GM23338 (cell line): ENCODE measurements at regions not wholly inside any gene's neighbourhood (a gene's known extent, or its start where the extent isn't known, plus 50 kb on each side); places are given as distances from the start of the nearest gene placed in this dataset.

Experiments used
- ATAC-seq: fragments of 200-7000 bp; cut with Tn5 transposase; 3 replicates; pipeline ENCODE4 v1.9.1; 2020
- DNase-seq: peaks from one replicate; pipeline ENCODE4 v3.0.0-alpha.2; 2015; ENCODE audit warnings: low spot score
- H2AFZ ChIP-seq: fragments of 200-600 bp; sonication (generic); 2 replicates; pipeline ENCODE4 v1.8.0; 2016; ENCODE audit warnings: antibody characterized with exemption, mild to moderate bottlenecking, moderate library complexity
- H3F3A ChIP-seq: fragments of 200-600 bp; sonication (generic); replicated peaks from 2 replicates; pipeline ENCODE4 v1.8.0; 2017; ENCODE audit warnings: antibody characterized with exemption, mixed run types, low read depth
- H3K27ac ChIP-seq: fragments of 200-600 bp; sonication (generic); 2 replicates; pipeline ENCODE4 v1.6.1; 2016; ENCODE audit warnings: low read depth
- H3K27me3 ChIP-seq: fragments of 200-600 bp; sonication (generic); 2 replicates; pipeline ENCODE4 v1.8.0; 2016; ENCODE audit warnings: mild to moderate bottlenecking, mixed run types, moderate library complexity; ENCODE audit not compliant: insufficient read depth
- H3K36me3 ChIP-seq: fragments of 200-600 bp; sonication (generic); 2 replicates; pipeline ENCODE4 v1.8.0; 2016; ENCODE audit warnings: mild to moderate bottlenecking; ENCODE audit not compliant: insufficient read depth
- H3K4me1 ChIP-seq: fragments of 200-600 bp; sonication (generic); 2 replicates; pipeline ENCODE4 v1.8.0; 2016; ENCODE audit warnings: mild to moderate bottlenecking, moderate library complexity; ENCODE audit not compliant: insufficient read depth
- H3K4me2 ChIP-seq: fragments of 200-600 bp; sonication (generic); 2 replicates; pipeline ENCODE4 v1.7.1; 2017; ENCODE audit warnings: mixed run types
- H3K4me3 ChIP-seq: fragments of 200-600 bp; sonication (generic); 2 replicates; pipeline ENCODE4 v1.6.1; 2016; ENCODE audit warnings: mixed run types
- H3K79me2 ChIP-seq: fragments of 200-600 bp; sonication (generic); replicated peaks from 2 replicates; pipeline ENCODE4 v1.8.0; 2017; ENCODE audit warnings: mild to moderate bottlenecking; ENCODE audit not compliant: insufficient read depth
- H3K9me2 ChIP-seq: fragments of 200-600 bp; sonication (generic); 2 replicates; pipeline ENCODE4 v1.8.0; 2017; ENCODE audit not compliant: insufficient read depth
- H4K20me1 ChIP-seq: fragments of 200-600 bp; sonication (generic); replicated peaks from 2 replicates; pipeline ENCODE4 v1.8.0; 2017; ENCODE audit warnings: mild to moderate bottlenecking; ENCODE audit not compliant: insufficient read depth
- H3K27ac Mint-ChIP-seq: 2 replicates; pipeline ENCODE4 v1.8.0; 2020; ENCODE audit warnings: inconsistent platforms, mild to moderate bottlenecking, moderate library complexity, mixed read lengths
- H3K27me3 Mint-ChIP-seq: 3 replicates; pipeline ENCODE4 v1.8.0; 2022; ENCODE audit warnings: low read depth, mild to moderate bottlenecking, moderate library complexity, mixed read lengths, inconsistent platforms; ENCODE audit not compliant: insufficient read depth, poor library complexity
- H3K36me3 Mint-ChIP-seq: 3 replicates; pipeline ENCODE4 v1.8.0; 2021; ENCODE audit warnings: low read depth, mild to moderate bottlenecking, inconsistent platforms, moderate library complexity, mixed read lengths
- H3K4me1 Mint-ChIP-seq: 3 replicates; pipeline ENCODE4 v1.8.0; 2020; ENCODE audit warnings: mild to moderate bottlenecking, inconsistent platforms, mixed read lengths
- H3K4me3 Mint-ChIP-seq: 3 replicates; pipeline ENCODE4 v1.8.0; 2021; ENCODE audit warnings: moderate library complexity, mild to moderate bottlenecking, inconsistent platforms, mixed read lengths
- H3K9me3 Mint-ChIP-seq: 3 replicates; pipeline ENCODE4 v1.8.0; 2020; ENCODE audit warnings: moderate library complexity, mild to moderate bottlenecking, inconsistent platforms, mixed read lengths
- CREB1 ChIP-seq: fragments of 250-450 bp; sonication (Bioruptor Pico); IDR thresholded peaks from 2 replicates; pipeline ENCODE4 v1.5.0; 2020; ENCODE audit warnings: low read depth, mild to moderate bottlenecking, moderate library complexity
- EZH2 ChIP-seq: fragments of 200-600 bp; sonication (generic); IDR thresholded peaks from one replicate; pipeline ENCODE4 v1.8.0; 2017; ENCODE audit warnings: antibody characterized with exemption, mild to moderate bottlenecking, low read depth; ENCODE audit not compliant: unreplicated experiment
- EZH2phosphoT487 ChIP-seq: fragments of 200-600 bp; sonication (generic); IDR thresholded peaks from one replicate; pipeline ENCODE4 v1.8.1; 2018; ENCODE audit warnings: antibody characterized with exemption; ENCODE audit not compliant: unreplicated experiment
- JUNB ChIP-seq: IDR thresholded peaks from one replicate; pipeline ENCODE4 v1.6.1; 2016; ENCODE audit warnings: antibody characterized with exemption; ENCODE audit not compliant: unreplicated experiment
- NANOG ChIP-seq: IDR thresholded peaks from 2 replicates; pipeline ENCODE4 v1.6.1; 2016; ENCODE audit warnings: antibody characterized with exemption, borderline replicate concordance
- POLR2AphosphoS5 ChIP-seq: IDR thresholded peaks from 2 replicates; pipeline ENCODE4 v1.6.1; 2016; ENCODE audit warnings: antibody characterized with exemption, low read depth
- STAT1 ChIP-seq: IDR thresholded peaks from one replicate; pipeline ENCODE4 v1.6.1; 2016; ENCODE audit warnings: antibody characterized with exemption; ENCODE audit not compliant: unreplicated experiment
- ZNF114 ChIP-seq: fragments of 250-450 bp; sonication (Bioruptor Pico); IDR thresholded peaks from 2 replicates; pipeline ENCODE4 v1.5.0; 2020; ENCODE audit warnings: mild to moderate bottlenecking, moderate library complexity
- ZNF331 ChIP-seq: fragments of 250-450 bp; sonication (Bioruptor Pico); IDR thresholded peaks from 2 replicates; pipeline ENCODE4 v1.5.0; 2020; ENCODE audit warnings: low read depth, mild to moderate bottlenecking, moderate library complexity
- ZNF462 ChIP-seq: fragments of 250-450 bp; sonication (Bioruptor Pico); IDR thresholded peaks from 2 replicates; pipeline ENCODE4 v1.5.0; 2020; ENCODE audit warnings: mild to moderate bottlenecking, moderate library complexity
- TF ChIP-seq, protein P1 (sequence below), 2 experiments: fragments of 200-600 bp in 1 of 2; sonication (generic) in 1 of 2; conservative IDR thresholded peaks; 2 replicates each; pipeline versions ENCODE4 v1.5.1 to v1.6.1; 2016 to 2017; ENCODE audit warnings: antibody characterized with exemption in 2 of 2, low read depth in 2 of 2, mild to moderate bottlenecking in 2 of 2, moderate library complexity in 1 of 2
- TF ChIP-seq, protein P2 (sequence below): IDR thresholded peaks from 2 replicates; pipeline ENCODE4 v1.6.1; 2016; ENCODE audit warnings: antibody characterized with exemption
- TF ChIP-seq, protein P3 (sequence below): IDR thresholded peaks from one replicate; pipeline ENCODE4 v1.6.1; 2018; ENCODE audit warnings: antibody characterized with exemption; ENCODE audit not compliant: unreplicated experiment

GRCh38 chr16:56109205-56109604, 82.1 kb upstream of the GNAO1 start:
- no peaks in the 10 kb centered on the region for H3K36me3 Mint-ChIP-seq
- H3K4me2 ChIP-seq, result no peak overlapping the region

More at GRCh38 chr16:56109205-56109604, 82.1 kb upstream of the GNAO1 start:
- H3K27me3 Mint-ChIP-seq, result no peaks in the 10 kb centered on the region
- no peak for DNase-seq
- peaks cover 39% of the 10 kb centered on the region for H3K4me1 Mint-ChIP-seq
- no peaks in the 10 kb centered on the region for H3K27me3 ChIP-seq
- H3K4me1 ChIP-seq, result peaks cover 23% of the 10 kb centered on the region
- no peak overlapping the region for H3K4me3 Mint-ChIP-seq
- H3K27ac ChIP-seq, result no peak overlapping the region
- no peak for ATAC-seq
- no peak overlapping the region for H2AFZ ChIP-seq
- H4K20me1 ChIP-seq, result no peaks in the 10 kb centered on the region
- H3F3A ChIP-seq, result no peaks in the 10 kb centered on the region
- no peaks in the 10 kb centered on the region for H3K36me3 ChIP-seq
- no peaks in the 10 kb centered on the region for H3K79me2 ChIP-seq
- no peaks in the 10 kb centered on the region for H3K9me3 Mint-ChIP-seq
- TF ChIP-seq EZH2phosphoT487 (no peak), STAT1 (no peak), POLR2AphosphoS5 (no peak), CREB1 (no peak), ZNF462 (CRISPR knock-in tag) (no peak), EZH2 (no peak), NANOG (no peak), ZNF331 (CRISPR knock-in tag) (no peak), JUNB (no peak), ZNF114 (no peak)
- TF ChIP-seq, protein P1, sequence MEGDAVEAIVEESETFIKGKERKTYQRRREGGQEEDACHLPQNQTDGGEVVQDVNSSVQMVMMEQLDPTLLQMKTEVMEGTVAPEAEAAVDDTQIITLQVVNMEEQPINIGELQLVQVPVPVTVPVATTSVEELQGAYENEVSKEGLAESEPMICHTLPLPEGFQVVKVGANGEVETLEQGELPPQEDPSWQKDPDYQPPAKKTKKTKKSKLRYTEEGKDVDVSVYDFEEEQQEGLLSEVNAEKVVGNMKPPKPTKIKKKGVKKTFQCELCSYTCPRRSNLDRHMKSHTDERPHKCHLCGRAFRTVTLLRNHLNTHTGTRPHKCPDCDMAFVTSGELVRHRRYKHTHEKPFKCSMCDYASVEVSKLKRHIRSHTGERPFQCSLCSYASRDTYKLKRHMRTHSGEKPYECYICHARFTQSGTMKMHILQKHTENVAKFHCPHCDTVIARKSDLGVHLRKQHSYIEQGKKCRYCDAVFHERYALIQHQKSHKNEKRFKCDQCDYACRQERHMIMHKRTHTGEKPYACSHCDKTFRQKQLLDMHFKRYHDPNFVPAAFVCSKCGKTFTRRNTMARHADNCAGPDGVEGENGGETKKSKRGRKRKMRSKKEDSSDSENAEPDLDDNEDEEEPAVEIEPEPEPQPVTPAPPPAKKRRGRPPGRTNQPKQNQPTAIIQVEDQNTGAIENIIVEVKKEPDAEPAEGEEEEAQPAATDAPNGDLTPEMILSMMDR (conservative IDR thresholded peaks at IDR 0.05; ENCODE audit: low read depth in 2 of 2), result no peak
- TF ChIP-seq, protein P2, sequence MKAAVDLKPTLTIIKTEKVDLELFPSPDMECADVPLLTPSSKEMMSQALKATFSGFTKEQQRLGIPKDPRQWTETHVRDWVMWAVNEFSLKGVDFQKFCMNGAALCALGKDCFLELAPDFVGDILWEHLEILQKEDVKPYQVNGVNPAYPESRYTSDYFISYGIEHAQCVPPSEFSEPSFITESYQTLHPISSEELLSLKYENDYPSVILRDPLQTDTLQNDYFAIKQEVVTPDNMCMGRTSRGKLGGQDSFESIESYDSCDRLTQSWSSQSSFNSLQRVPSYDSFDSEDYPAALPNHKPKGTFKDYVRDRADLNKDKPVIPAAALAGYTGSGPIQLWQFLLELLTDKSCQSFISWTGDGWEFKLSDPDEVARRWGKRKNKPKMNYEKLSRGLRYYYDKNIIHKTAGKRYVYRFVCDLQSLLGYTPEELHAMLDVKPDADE, result no peak
- TF ChIP-seq, protein P3, sequence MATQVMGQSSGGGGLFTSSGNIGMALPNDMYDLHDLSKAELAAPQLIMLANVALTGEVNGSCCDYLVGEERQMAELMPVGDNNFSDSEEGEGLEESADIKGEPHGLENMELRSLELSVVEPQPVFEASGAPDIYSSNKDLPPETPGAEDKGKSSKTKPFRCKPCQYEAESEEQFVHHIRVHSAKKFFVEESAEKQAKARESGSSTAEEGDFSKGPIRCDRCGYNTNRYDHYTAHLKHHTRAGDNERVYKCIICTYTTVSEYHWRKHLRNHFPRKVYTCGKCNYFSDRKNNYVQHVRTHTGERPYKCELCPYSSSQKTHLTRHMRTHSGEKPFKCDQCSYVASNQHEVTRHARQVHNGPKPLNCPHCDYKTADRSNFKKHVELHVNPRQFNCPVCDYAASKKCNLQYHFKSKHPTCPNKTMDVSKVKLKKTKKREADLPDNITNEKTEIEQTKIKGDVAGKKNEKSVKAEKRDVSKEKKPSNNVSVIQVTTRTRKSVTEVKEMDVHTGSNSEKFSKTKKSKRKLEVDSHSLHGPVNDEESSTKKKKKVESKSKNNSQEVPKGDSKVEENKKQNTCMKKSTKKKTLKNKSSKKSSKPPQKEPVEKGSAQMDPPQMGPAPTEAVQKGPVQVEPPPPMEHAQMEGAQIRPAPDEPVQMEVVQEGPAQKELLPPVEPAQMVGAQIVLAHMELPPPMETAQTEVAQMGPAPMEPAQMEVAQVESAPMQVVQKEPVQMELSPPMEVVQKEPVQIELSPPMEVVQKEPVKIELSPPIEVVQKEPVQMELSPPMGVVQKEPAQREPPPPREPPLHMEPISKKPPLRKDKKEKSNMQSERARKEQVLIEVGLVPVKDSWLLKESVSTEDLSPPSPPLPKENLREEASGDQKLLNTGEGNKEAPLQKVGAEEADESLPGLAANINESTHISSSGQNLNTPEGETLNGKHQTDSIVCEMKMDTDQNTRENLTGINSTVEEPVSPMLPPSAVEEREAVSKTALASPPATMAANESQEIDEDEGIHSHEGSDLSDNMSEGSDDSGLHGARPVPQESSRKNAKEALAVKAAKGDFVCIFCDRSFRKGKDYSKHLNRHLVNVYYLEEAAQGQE, result no peak
- H3K27ac Mint-ChIP-seq, result no peak overlapping the region
- peaks cover 17% of the 10 kb centered on the region; the same call in 1 of the 2 replicates for H3K9me2 ChIP-seq
- no peak overlapping the region for H3K4me3 ChIP-seq
